ENCODE measurements at regions not wholly inside any gene's neighbourhood (a gene's known extent, or its start where the extent isn't known, plus 50 kb on each side); places are given as distances from the start of the nearest gene placed in this dataset.

- Histone ChIP-seq H3K36me3 (no peaks in the 10 kb centered on the region), H3K27ac (no peak overlapping the region), H3K27me3 (replicated peaks; ENCODE audit: insufficient read depth) (no peaks in the 10 kb centered on the region), H3K4me3 (no peak overlapping the region), H3K4me1 (replicated peaks) (no peaks in the 10 kb centered on the region), H3K9me3 (no peaks in the 10 kb centered on the region)
- TF ChIP-seq POLR2AphosphoS5 (IDR thresholded peaks at IDR 0.05) (no peak), POLR2A (IDR thresholded peaks at IDR 0.05) (no peak)
- TF ChIP-seq, protein P1, sequence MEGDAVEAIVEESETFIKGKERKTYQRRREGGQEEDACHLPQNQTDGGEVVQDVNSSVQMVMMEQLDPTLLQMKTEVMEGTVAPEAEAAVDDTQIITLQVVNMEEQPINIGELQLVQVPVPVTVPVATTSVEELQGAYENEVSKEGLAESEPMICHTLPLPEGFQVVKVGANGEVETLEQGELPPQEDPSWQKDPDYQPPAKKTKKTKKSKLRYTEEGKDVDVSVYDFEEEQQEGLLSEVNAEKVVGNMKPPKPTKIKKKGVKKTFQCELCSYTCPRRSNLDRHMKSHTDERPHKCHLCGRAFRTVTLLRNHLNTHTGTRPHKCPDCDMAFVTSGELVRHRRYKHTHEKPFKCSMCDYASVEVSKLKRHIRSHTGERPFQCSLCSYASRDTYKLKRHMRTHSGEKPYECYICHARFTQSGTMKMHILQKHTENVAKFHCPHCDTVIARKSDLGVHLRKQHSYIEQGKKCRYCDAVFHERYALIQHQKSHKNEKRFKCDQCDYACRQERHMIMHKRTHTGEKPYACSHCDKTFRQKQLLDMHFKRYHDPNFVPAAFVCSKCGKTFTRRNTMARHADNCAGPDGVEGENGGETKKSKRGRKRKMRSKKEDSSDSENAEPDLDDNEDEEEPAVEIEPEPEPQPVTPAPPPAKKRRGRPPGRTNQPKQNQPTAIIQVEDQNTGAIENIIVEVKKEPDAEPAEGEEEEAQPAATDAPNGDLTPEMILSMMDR (IDR thresholded peaks at IDR 0.05): no peak
- no peak for DNase-seq (ENCODE audit: low spot score)
- intact Hi-C loops (cut with DNase I): no loop called here
- WGBS: 96% methylated on average over 3 of the region's 3 CpGs
Observed at GRCh38 chr6:132244744-132245143, 156.5 kb downstream of the MOXD1 start.

GRCh38 chr6:132236744-132237143 is 164.5 kb downstream of the MOXD1 start:
- 26% methylated on average over 3 of the region's 3 CpGs for WGBS
- Histone ChIP-seq H3K4me3 (no peak overlapping the region), H3K27me3 (replicated peaks; ENCODE audit: insufficient read depth) (no peaks in the 10 kb centered on the region), H3K4me1 (replicated peaks) (no peaks in the 10 kb centered on the region), H3K36me3 (no peaks in the 10 kb centered on the region), H3K27ac (no peak overlapping the region), H3K9me3 (no peaks in the 10 kb centered on the region)
- TF ChIP-seq, protein P1 (IDR thresholded peaks at IDR 0.05): no peak
- TF ChIP-seq POLR2A (IDR thresholded peaks at IDR 0.05): no peak
- no peak for TF ChIP-seq POLR2AphosphoS5 (IDR thresholded peaks at IDR 0.05)
- DNase-seq (ENCODE audit: low spot score): no peak
- intact Hi-C loops (cut with DNase I): no loop called here

- Histone ChIP-seq H3K27me3 (replicated peaks; ENCODE audit: insufficient read depth) (no peaks in the 10 kb centered on the region), H3K9me3 (no peaks in the 10 kb centered on the region), H3K4me1 (replicated peaks) (no peaks in the 10 kb centered on the region), H3K36me3 (no peaks in the 10 kb centered on the region), H3K4me3 (no peak overlapping the region), H3K27ac (no peak overlapping the region)
- DNase-seq (ENCODE audit: low spot score): no peak
- intact Hi-C loops (cut with DNase I): no loop called here
- TF ChIP-seq, protein P1 (IDR thresholded peaks at IDR 0.05): no peak
- TF ChIP-seq POLR2AphosphoS5 (IDR thresholded peaks at IDR 0.05): no peak
- no peak for TF ChIP-seq POLR2A (IDR thresholded peaks at IDR 0.05)
- WGBS: 56% methylated on average over 1 of the region's 1 CpG
Observed at GRCh38 chr6:132236281-132236680, 165.0 kb downstream of the MOXD1 start.

GRCh38 chr6:132235596-132236280 is 165.5 kb downstream of the MOXD1 start:
- 51% methylated on average over 2 of the region's 2 CpGs for WGBS
- Histone ChIP-seq H3K4me1 (replicated peaks) (no peaks in the 10 kb centered on the region), H3K36me3 (no peaks in the 10 kb centered on the region), H3K9me3 (no peaks in the 10 kb centered on the region), H3K4me3 (no peak overlapping the region), H3K27ac (no peak overlapping the region), H3K27me3 (replicated peaks; ENCODE audit: insufficient read depth) (no peaks in the 10 kb centered on the region)
- DNase-seq (ENCODE audit: low spot score): no peak
- TF ChIP-seq POLR2A (IDR thresholded peaks at IDR 0.05) (no peak), POLR2AphosphoS5 (IDR thresholded peaks at IDR 0.05) (no peak)
- TF ChIP-seq, protein P1 (IDR thresholded peaks at IDR 0.05): no peak
- intact Hi-C loops (cut with DNase I): no loop called here

- no peak for TF ChIP-seq POLR2AphosphoS5 (IDR thresholded peaks at IDR 0.05)
- TF ChIP-seq POLR2A (IDR thresholded peaks at IDR 0.05): no peak
- TF ChIP-seq, protein P1 (IDR thresholded peaks at IDR 0.05): no peak
- no peaks in the 10 kb centered on the region for H3K4me1 ChIP-seq (replicated peaks)
- H3K4me3 ChIP-seq: no peak overlapping the region
- WGBS: 64% methylated on average over 2 of the region's 2 CpGs
- no peaks in the 10 kb centered on the region for H3K36me3 ChIP-seq
- no peak for DNase-seq (ENCODE audit: low spot score)
- H3K27ac ChIP-seq: no peak overlapping the region
- intact Hi-C loops (cut with DNase I): no loop called here
- no peaks in the 10 kb centered on the region for H3K27me3 ChIP-seq (replicated peaks; ENCODE audit: insufficient read depth)
- H3K9me3 ChIP-seq: no peaks in the 10 kb centered on the region
Observed at GRCh38 chr6:132234356-132234755, 166.9 kb downstream of the MOXD1 start.

Data from prostate gland (tissue), 2 donors.